ENCODE measurements at regions not wholly inside any gene's neighbourhood (a gene's known extent, or its start where the extent isn't known, plus 50 kb on each side); places are given as distances from the start of the nearest gene placed in this dataset.

DNA sequence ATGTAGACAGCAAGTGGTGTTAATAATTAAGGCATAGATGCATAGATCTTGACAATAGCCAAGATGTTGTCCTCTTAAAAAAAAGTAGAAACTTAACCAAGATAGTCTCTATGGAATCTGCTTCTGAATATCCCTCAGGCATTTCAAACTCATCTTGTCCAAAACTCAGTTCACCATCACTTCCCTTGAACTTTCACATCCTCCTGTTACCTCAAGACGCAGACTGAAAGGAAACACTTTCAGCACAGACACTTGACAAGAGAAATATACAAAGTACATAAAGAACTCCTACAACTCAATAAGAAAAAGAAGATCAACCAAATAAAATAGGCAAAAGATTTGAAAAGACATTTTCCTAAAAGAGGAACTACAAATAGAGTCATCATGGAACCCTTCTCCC, 451.1 kb downstream of the FOXO1 start:
- no peak for TF ChIP-seq ZFX (IDR thresholded peaks at IDR 0.05)
- TF ChIP-seq, protein P1, sequence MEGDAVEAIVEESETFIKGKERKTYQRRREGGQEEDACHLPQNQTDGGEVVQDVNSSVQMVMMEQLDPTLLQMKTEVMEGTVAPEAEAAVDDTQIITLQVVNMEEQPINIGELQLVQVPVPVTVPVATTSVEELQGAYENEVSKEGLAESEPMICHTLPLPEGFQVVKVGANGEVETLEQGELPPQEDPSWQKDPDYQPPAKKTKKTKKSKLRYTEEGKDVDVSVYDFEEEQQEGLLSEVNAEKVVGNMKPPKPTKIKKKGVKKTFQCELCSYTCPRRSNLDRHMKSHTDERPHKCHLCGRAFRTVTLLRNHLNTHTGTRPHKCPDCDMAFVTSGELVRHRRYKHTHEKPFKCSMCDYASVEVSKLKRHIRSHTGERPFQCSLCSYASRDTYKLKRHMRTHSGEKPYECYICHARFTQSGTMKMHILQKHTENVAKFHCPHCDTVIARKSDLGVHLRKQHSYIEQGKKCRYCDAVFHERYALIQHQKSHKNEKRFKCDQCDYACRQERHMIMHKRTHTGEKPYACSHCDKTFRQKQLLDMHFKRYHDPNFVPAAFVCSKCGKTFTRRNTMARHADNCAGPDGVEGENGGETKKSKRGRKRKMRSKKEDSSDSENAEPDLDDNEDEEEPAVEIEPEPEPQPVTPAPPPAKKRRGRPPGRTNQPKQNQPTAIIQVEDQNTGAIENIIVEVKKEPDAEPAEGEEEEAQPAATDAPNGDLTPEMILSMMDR (conservative IDR thresholded peaks at IDR 0.05) = no peak
- no peak overlapping the region for H3K27ac ChIP-seq

DNA sequence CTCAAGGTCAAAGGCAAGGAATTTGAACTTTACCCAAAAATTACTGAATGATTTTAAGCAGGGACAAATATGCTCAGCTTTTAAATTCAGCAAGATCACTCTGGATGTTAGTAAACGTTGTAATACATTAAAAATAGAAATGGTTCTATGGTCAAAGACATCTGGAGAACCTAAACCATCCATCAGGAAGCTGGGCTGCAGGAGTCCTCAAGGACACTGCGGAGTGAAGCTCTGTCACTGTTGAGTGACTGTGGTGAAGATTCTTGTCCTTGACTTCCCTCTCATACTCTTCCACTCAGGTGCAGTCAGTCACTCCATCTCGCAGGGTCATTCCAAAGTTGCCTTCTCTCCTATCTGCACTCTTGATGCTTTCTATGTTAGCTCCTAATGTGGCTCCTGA, 450.7 kb downstream of the FOXO1 start:
- TF ChIP-seq ZFX (IDR thresholded peaks at IDR 0.05) = no peak
- TF ChIP-seq, protein P1 (conservative IDR thresholded peaks at IDR 0.05) = no peak

DNA sequence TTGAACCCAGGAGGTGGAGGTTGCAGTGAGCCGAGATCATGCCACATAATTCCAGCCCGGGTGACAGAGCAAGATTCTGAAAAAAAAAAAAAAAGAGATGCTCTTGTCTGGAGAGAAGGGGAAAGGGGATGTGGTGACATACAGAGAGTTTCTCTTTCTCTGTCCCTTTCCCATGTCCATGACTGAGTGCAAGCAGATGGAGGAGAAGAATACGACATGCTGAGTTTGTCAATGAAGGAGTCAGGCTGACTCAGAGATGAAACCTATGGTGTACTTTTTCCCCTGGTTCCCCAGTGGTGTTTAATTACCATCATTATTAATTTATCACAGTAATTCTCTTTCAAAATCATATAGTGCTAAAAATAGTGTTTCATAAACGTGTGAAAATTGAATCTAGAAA, 448.8 kb downstream of the FOXO1 start:
- TF ChIP-seq, protein P1 (conservative IDR thresholded peaks at IDR 0.05) = no peak
- no peak for TF ChIP-seq ZFX (IDR thresholded peaks at IDR 0.05)

More for the DNA sequence above, 450.7 kb downstream of the FOXO1 start:
- H3K27ac ChIP-seq = no peak overlapping the region

DNA sequence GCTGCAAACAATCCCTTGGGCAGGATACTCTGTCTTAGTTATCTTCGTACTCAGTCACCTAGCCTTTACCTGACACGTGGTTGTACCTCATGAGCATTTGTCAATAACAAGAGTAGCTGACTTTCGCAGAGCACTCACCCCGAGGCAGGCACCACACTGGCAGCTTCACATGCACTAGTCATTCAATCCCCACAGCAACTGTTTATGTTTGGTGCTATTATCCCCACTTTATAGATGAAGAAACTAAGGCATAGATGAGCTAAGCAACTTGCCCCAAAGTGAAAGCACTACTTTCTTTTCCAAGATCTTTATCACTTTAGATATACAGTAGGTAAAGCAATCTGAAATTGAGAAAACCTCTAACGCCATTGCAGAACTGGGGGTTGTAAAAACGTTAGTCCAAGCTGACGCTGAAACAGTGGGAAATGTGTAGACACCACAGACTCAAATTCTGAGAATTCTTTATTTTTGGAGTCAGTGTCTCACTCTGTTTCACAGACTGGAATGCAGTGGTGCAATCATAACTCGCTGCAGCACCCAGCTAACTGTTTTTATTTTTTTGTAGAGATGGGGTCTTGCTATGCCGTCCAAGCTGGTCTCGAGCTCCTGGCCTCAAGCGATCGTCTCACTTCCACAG, 446.0 kb downstream of the FOXO1 start:
- TF ChIP-seq, protein P1 (conservative IDR thresholded peaks at IDR 0.05) = no peak
- TF ChIP-seq ZFX (IDR thresholded peaks at IDR 0.05) = no peak
- no peak overlapping the region for H3K27ac ChIP-seq

More for the DNA sequence above, 448.8 kb downstream of the FOXO1 start:
- no peak overlapping the region for H3K27ac ChIP-seq

DNA sequence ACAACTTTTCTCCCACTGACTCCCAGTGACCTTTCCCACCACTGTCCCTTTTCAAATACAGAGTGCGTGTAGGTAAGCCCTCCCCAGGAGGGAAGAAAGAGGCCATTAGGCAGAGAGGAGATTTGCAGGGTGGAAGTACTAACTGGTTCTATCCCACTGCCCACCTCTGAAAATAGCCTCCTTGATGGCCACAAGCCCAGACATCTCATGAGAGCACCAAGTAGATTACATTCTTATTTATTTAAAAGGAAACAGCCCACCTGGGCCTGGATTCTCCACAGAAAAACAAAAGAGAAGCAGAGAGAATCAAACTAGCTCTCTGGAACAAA, 445.3 kb downstream of the FOXO1 start:
- H3K27ac ChIP-seq = no peak overlapping the region
- TF ChIP-seq ZFX (IDR thresholded peaks at IDR 0.05) = no peak
- TF ChIP-seq, protein P1 (conservative IDR thresholded peaks at IDR 0.05) = no peak

DNA sequence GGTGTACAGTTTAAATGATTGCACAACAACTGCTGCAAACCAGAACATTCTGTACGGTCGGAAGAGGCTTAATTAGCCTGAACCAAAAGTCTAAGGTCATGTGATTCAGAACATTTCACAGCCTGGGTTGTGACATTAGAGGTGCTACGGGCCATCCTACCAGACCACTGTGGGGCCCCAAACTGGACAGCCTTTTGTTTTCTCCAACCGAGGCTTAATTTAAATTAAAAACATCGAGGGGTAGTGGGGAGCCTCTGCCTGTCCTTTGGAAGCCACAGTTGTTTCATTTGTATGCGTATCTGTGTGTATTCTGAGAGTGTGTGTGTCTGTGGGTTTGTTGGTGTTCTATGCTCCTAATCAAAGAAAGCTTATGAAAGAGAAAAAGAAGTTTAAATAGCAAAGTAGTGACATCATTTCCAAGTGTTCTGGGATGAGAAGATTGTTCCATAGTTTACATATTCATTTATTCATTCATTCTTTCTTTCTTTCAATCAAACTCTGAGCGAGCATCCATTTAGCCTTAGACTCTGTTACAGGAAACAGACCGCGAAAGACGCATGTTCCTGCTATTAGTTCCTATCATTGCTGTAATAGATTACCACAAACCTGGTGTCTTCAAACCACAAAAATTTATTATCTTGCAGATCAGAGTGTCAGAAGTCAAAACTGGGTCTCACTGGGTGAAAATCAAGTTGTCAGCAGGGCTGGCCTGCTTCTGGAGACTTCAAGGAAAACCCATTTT, 444.8 kb downstream of the FOXO1 start:
- TF ChIP-seq, protein P1 (conservative IDR thresholded peaks at IDR 0.05) = no peak
- TF ChIP-seq ZFX (IDR thresholded peaks at IDR 0.05) = no peak
- no peak overlapping the region for H3K27ac ChIP-seq

DNA sequence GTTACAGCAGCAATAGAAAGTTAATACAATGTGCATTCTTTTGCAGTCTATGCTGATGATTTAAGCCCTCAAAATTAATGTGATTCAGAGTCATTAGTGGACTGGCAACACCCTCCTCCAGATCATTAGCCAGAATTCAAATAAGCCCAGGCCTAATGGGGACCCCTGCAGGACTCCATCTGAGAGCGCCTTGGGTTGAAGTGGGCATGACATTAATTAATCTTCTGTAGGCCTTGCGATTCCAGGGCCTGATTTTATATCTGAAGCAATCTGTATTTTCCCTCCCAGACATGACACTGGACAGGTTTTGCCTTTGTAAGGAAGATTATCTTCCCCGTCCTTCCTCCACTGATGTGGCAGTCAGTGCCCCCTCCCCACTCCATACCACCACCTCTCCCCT, 442.9 kb downstream of the FOXO1 start:
- H3K27ac ChIP-seq = no peak overlapping the region
- TF ChIP-seq, protein P1 (conservative IDR thresholded peaks at IDR 0.05) = no peak
- no peak for TF ChIP-seq ZFX (IDR thresholded peaks at IDR 0.05)

Measured in C4-2B (cell line).